Astrocyte of the cerebellum (primary cell): ENCODE measurements at regions not wholly inside any gene's neighbourhood (a gene's known extent, or its start where the extent isn't known, plus 50 kb on each side); places are given as distances from the start of the nearest gene placed in this dataset.

Experiments used
- DNase-seq: peaks from one replicate; pipeline ENCODE4 v3.0.0-alpha.2; 2011; ENCODE audit warnings: low read depth
- H3K4me3 ChIP-seq: 2 replicates; pipeline ENCODE4 v1.5.1; 2011; ENCODE audit warnings: mild to moderate bottlenecking, low read depth, low read length, moderate library complexity
- in situ Hi-C: cut with HindIII; loops from 2 replicates; pipeline ENCODE4 v1.10.0; 2017; ENCODE audit warnings: low sequenced_read_pairs
- TF ChIP-seq, protein P1 (sequence below): IDR thresholded peaks from 2 replicates; pipeline ENCODE4 v1.5.1; 2012; ENCODE audit warnings: low read length, low read depth, moderate library complexity, mild to moderate bottlenecking; ENCODE audit errors: missing control alignments

- H3K4me3 ChIP-seq = no peak overlapping the region
- in situ Hi-C loops = no loop called here
- no peak for DNase-seq
- TF ChIP-seq, protein P1, sequence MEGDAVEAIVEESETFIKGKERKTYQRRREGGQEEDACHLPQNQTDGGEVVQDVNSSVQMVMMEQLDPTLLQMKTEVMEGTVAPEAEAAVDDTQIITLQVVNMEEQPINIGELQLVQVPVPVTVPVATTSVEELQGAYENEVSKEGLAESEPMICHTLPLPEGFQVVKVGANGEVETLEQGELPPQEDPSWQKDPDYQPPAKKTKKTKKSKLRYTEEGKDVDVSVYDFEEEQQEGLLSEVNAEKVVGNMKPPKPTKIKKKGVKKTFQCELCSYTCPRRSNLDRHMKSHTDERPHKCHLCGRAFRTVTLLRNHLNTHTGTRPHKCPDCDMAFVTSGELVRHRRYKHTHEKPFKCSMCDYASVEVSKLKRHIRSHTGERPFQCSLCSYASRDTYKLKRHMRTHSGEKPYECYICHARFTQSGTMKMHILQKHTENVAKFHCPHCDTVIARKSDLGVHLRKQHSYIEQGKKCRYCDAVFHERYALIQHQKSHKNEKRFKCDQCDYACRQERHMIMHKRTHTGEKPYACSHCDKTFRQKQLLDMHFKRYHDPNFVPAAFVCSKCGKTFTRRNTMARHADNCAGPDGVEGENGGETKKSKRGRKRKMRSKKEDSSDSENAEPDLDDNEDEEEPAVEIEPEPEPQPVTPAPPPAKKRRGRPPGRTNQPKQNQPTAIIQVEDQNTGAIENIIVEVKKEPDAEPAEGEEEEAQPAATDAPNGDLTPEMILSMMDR = no peak
Observed at GRCh38 chr6:23611776-23612381, 514.1 kb upstream of the NRSN1 start.

- in situ Hi-C loops = no loop called here
- H3K4me3 ChIP-seq = no peak overlapping the region
- DNase-seq = no peak
- TF ChIP-seq, protein P1 = no peak
Observed at GRCh38 chr6:23618366-23618765, 507.6 kb upstream of the NRSN1 start.

DNA sequence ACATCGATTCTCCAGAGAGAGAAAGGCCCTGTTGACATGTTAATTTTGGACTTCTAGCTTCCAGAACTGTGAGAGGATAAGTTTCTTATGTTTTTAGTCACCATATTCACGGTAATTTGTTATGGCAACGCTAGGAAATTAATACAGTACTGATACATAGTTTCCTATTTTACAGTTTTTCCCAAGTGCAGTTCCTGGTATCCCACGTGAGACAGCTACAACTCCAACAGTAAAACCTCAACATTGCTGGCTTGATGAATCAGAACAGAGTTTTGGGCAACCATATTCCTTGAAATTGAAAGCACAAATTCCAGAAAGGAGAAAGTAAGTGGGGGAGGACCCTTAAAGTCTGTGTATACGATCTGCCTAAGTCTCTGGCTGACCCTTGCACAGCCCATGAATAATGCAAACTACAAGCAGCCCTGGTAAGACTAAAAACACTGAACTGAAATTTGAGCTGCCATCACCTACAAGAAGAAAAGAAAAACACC, 505.1 kb upstream of the NRSN1 start:
- in situ Hi-C loops = no loop called here
- peak; percentile 68 for DNase-seq
- no peak overlapping the region for H3K4me3 ChIP-seq
- TF ChIP-seq, protein P1 = no peak

DNA sequence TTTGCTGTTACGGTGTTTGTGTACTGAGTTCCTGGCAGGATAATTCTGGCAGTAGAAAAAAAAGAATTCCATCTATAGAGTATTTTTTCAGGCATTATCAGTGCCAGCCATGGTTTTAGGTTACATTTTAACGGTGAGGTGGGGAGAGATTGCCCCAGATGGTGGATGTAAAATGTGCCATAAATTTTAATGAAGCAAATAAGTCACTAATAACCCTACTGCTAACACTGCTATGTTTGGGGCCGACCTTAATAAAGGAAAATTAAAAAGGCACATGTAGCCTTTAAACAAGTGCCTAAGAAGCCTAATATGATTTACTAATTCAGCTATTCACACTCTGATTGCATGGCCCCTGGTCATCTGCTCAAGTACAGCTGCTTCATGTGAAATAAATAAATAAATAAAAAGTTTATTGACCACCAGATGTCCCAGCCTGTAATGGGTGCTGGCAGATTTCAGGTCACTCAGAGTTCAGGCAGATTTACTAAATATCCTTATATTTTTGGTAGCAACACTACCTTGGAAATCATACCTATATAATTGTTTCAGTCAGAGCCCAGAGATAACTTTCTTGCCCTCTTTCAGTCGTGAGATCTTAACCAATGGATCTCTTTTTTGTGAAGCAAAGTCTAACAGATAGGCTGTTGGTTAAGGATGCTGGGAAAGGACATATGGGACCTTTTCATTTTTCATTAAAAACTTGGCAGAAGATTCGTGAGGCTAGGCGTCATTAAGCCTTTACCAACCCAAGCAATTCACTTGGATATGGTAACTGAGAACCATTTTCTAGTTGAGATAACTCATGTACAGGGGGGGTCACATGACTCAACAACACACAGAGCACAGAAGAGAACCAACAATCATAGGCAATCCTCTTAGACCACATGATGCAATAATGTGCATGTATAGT, 495.0 kb upstream of the NRSN1 start:
- in situ Hi-C loops = no loop called here
- DNase-seq = no peak
- no peak overlapping the region for H3K4me3 ChIP-seq
- TF ChIP-seq, protein P1 = no peak

DNA sequence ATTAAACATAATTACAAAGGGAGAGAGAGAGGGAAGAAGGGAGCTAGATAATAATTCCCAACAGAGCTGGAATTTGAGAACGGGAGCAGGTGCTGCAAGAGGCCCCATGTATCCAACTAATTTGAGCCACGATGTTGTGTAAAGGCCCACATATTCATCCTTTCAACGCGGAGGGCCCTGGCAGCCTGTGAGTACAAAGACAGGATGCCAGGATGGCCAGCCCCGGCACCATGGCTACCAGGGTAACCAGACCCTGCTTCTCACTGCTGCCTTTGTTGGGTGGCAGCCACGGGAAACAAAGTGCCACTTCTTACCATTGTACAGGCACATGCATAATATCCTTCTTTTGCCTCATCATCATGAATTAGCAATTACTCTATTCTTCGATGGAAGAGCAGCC, 492.0 kb upstream of the NRSN1 start:
- TF ChIP-seq, protein P1 = no peak
- no peak for DNase-seq
- no peak overlapping the region for H3K4me3 ChIP-seq
- in situ Hi-C loops = no loop called here

GRCh38 chr6:23635150-23635549, 490.9 kb upstream of the NRSN1 start:
- in situ Hi-C loops = no loop called here
- no peak for DNase-seq
- TF ChIP-seq, protein P1 = no peak
- H3K4me3 ChIP-seq = no peak overlapping the region
